NOMO-1 (cell line): ENCODE measurements at regions not wholly inside any gene's neighbourhood (a gene's known extent, or its start where the extent isn't known, plus 50 kb on each side); places are given as distances from the start of the nearest gene placed in this dataset.

Experiments used
- DNase-seq, 2 experiments: peaks; one replicate each; lab custom pipeline; 2025; ENCODE audit not compliant: unreplicated experiment in 2 of 2; lab: John Stamatoyannopoulos, UW

DNA sequence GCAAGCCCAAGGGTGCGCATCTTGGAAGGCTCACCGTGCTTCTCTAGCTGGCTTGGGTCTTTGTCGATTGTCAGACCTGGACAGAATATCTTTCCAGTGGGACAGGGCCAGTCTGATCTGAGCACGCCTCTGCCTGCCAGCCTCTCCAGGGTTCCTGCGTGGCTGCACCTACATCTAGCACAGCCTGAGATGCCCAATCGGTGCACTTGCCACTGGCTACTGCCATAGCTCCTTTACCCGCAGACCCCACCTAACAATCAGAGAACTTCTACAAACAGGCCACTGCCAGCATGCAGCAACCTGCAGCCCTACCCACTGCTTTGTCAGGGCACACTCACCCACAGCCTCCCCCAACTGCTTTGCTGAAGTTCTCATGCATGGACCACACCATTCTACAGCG is 56.7 kb upstream of the PHACTR3 start:
- no peak for DNase-seq
